GM10248 (cell line): ENCODE measurements at regions not wholly inside any gene's neighbourhood (a gene's known extent, or its start where the extent isn't known, plus 50 kb on each side); places are given as distances from the start of the nearest gene placed in this dataset.

Experiments used
- CTCF ChIA-PET: fragments of 300-600 bp; sonication (Branson Sonifier 250); formaldehyde crosslinking; extraction: SDS; loops from one replicate; lab custom pipeline; 2021; ENCODE audit warnings: antibody characterized with exemption; lab: Yijun Ruan, JAX
- POLR2A ChIA-PET: fragments of 350-650 bp; sonication (Branson Sonifier 250); formaldehyde crosslinking; extraction: SDS; loops from one replicate; lab custom pipeline; 2020; ENCODE audit warnings: antibody characterized with exemption; lab: Yijun Ruan, JAX
- DNase-seq: peaks from one replicate; pipeline ENCODE4 v3.0.0; 2012; ENCODE audit errors: extremely low spot score
- CTCF ChIP-seq: IDR thresholded peaks from 2 replicates; pipeline ENCODE4 v1.5.1; 2012; ENCODE audit warnings: mild to moderate bottlenecking, low read depth; ENCODE audit errors: extremely low read depth, missing control alignments, control extremely low read depth

- ChIA-PET CTCF (no interaction called here), POLR2A (no interaction called here)
- DNase-seq = no peak
- no peak for TF ChIP-seq CTCF
Measured at GRCh38 chr20:43293068-43293786, 103.5 kb upstream of the PTPRT start.

GRCh38 chr20:43292222-43292621 lies 102.5 kb upstream of the PTPRT start:
- ChIA-PET POLR2A (no interaction called here), CTCF (interaction anchor here (1.0 kb wide), 1 partner anchor 10 kb away, joined by 3 read pairs; no protein-coding TSS in a partner anchor)
- no peak for DNase-seq
- TF ChIP-seq CTCF = no peak

- no peak for DNase-seq
- ChIA-PET CTCF (no interaction called here), POLR2A (no interaction called here)
- no peak for TF ChIP-seq CTCF
Measured at GRCh38 chr20:43287637-43288036, 97.9 kb upstream of the PTPRT start.

GRCh38 chr20:43285170-43285569 lies 95.5 kb upstream of the PTPRT start:
- ChIA-PET POLR2A (no interaction called here), CTCF (no interaction called here)
- no peak for DNase-seq
- no peak for TF ChIP-seq CTCF

- no peak for DNase-seq
- no peak for TF ChIP-seq CTCF
- POLR2A ChIA-PET = no interaction called here
- CTCF ChIA-PET = no interaction called here
Measured at GRCh38 chr20:43284486-43284885, 94.8 kb upstream of the PTPRT start.

- no peak for TF ChIP-seq CTCF
- no peak for DNase-seq
- ChIA-PET POLR2A (no interaction called here), CTCF (no interaction called here)
Measured at GRCh38 chr20:43283126-43283525, 93.4 kb upstream of the PTPRT start.
